K562 (cell line): ENCODE measurements at regions not wholly inside any gene's neighbourhood (a gene's known extent, or its start where the extent isn't known, plus 50 kb on each side); places are given as distances from the start of the nearest gene placed in this dataset.

Source experiments
- ATAC-seq: fragments of 200-7000 bp; cut with Tn5 transposase; 3 replicates; pipeline ENCODE4 v1.9.1; 2020; ENCODE audit warnings: moderate library complexity
- BruUV-seq: library from RNA; stranded (reverse); fragments of 400-500 nt; replicated peaks from 2 replicates; lab custom pipeline; 2021; lab: Mats Ljungman, UMichigan
- CTCF ChIA-PET: fragments of 300-600 bp; formaldehyde crosslinking; extraction: SDS; loops from one replicate; lab custom pipeline; 2021; ENCODE audit warnings: low intra/inter-chr PET ratio; lab: Yijun Ruan, JAX
- POLR2A ChIA-PET: fragments of 300-600, 350-650 bp; sonication (Branson Sonifier 250); formaldehyde crosslinking; extraction: SDS; loops from one replicate; lab custom pipeline; 2021; ENCODE audit warnings: antibody characterized with exemption, inconsistent platforms; lab: Yijun Ruan, JAX
- DNase-seq, 4 experiments: peaks; one replicate each; pipeline versions ENCODE4 v3.0.0 to v3.0.0-alpha.2; 2011 to 2018; ENCODE audit warnings: low spot score in 3 of 4, mixed read lengths in 3 of 4; ENCODE audit errors: extremely low read depth in 1 of 4
- FAIRE-seq: peaks from 2 replicates; lab custom pipeline; 2011; peaks lifted over from hg19 to GRCh38; lab: Jason Lieb, UNC
- H2AFZ ChIP-seq: 2 replicates; pipeline ENCODE4 v1.6.0; 2011; ENCODE audit warnings: low read depth, low read length, control low read depth, inconsistent platforms
- H3K27ac ChIP-seq: fragments of 200-600 bp; 3 replicates; pipeline ENCODE4 v1.8.0; 2011; ENCODE audit warnings: low read depth, mild to moderate bottlenecking, control low read depth, inconsistent platforms, low read length, moderate library complexity, mixed read lengths; ENCODE audit errors: extremely low read depth
- H3K27me3 ChIP-seq, 2 experiments: fragments of 300-600 bp in 1 of 2; 2 replicates in 1 of 2; 3 replicates in 1 of 2; pipeline versions ENCODE4 v1.6.0 to v1.8.0; 2011; ENCODE audit warnings: inconsistent platforms in 2 of 2, low read length in 2 of 2, mild to moderate bottlenecking in 1 of 2, mixed read lengths in 1 of 2, moderate library complexity in 1 of 2; ENCODE audit not compliant: control insufficient read depth in 2 of 2, insufficient read depth in 2 of 2
- H3K36me3 ChIP-seq: fragments of 300-600 bp; 3 replicates; pipeline ENCODE4 v1.8.0; 2011; ENCODE audit warnings: mild to moderate bottlenecking, low read length, inconsistent platforms; ENCODE audit not compliant: control insufficient read depth, insufficient read depth
- H3K4me1 ChIP-seq, 2 experiments: fragments of 200-600 bp in 1 of 2; replicated peaks in 1 of 2; 2 replicates in 1 of 2; 3 replicates in 1 of 2; pipeline versions ENCODE4 v1.5.1 to v1.8.0; 2011; ENCODE audit warnings: inconsistent platforms in 2 of 2, low read length in 2 of 2, mild to moderate bottlenecking in 1 of 2, mixed read lengths in 1 of 2, moderate library complexity in 1 of 2; ENCODE audit not compliant: control insufficient read depth in 2 of 2, insufficient read depth in 2 of 2
- H3K4me2 ChIP-seq: 2 replicates; pipeline ENCODE4 v1.6.1; 2011; ENCODE audit warnings: low read length, control low read depth, inconsistent platforms, mixed read lengths; ENCODE audit not compliant: insufficient read depth
- H3K4me3 ChIP-seq: fragments of 200-600 bp; sonication (generic), shearing (Covaris generic); 2 replicates; pipeline ENCODE4 v1.5.1; 2016; ENCODE audit warnings: control low read depth, inconsistent platforms
- H3K79me2 ChIP-seq: fragments of 200-600 bp; 3 replicates; pipeline ENCODE4 v1.8.0; 2011; ENCODE audit warnings: low read length, inconsistent platforms; ENCODE audit not compliant: control insufficient read depth, insufficient read depth
- H3K9ac ChIP-seq, 2 experiments: 2 replicates each; pipeline versions ENCODE4 v1.6.0 to v1.6.1; 2011; ENCODE audit warnings: low read depth in 2 of 2, low read length in 2 of 2, control low read depth in 1 of 2, inconsistent platforms in 1 of 2, mild to moderate bottlenecking in 1 of 2, mixed read lengths in 1 of 2; ENCODE audit not compliant: insufficient read depth in 1 of 2
- H3K9me1 ChIP-seq: one replicate; pipeline ENCODE4 v1.6.0; 2011; ENCODE audit warnings: inconsistent platforms, mild to moderate bottlenecking, low read length, moderate library complexity; ENCODE audit not compliant: control insufficient read depth, insufficient read depth
- H3K9me3 ChIP-seq: replicated peaks from 2 replicates; pipeline ENCODE4 v1.5.1; 2011; ENCODE audit warnings: low read depth, low read length, inconsistent platforms; ENCODE audit not compliant: control insufficient read depth, insufficient read depth
- H4K20me1 ChIP-seq: replicated peaks from 2 replicates; pipeline ENCODE4 v1.6.1; 2011; ENCODE audit warnings: low read length, inconsistent platforms, mixed read lengths; ENCODE audit not compliant: control insufficient read depth, insufficient read depth
- ARID1B ChIP-seq: fragments of 450-650 bp; IDR thresholded peaks from 2 replicates; pipeline ENCODE4 v1.6.1; 2016; ENCODE audit warnings: antibody characterized with exemption, mild to moderate bottlenecking, inconsistent platforms
- BHLHE40 ChIP-seq: IDR thresholded peaks from 2 replicates; pipeline ENCODE4 v1.6.1; 2011; ENCODE audit warnings: low read length, improper control_type of control experiment
- CREBBP ChIP-seq: IDR thresholded peaks from one replicate; pipeline ENCODE4 v1.6.1; 2012; ENCODE audit warnings: low read depth, mild to moderate bottlenecking, control low read depth, inconsistent platforms, low read length
- ESRRA ChIP-seq: fragments of 450-650 bp; IDR thresholded peaks from 2 replicates; pipeline ENCODE4 v1.6.1; 2014; ENCODE audit warnings: low read depth, mild to moderate bottlenecking, moderate library complexity, borderline replicate concordance
- FOS ChIP-seq: IDR thresholded peaks from 3 replicates; pipeline ENCODE4 v1.6.1; 2011; ENCODE audit not compliant: insufficient read length; ENCODE audit errors: extremely low read depth
- KAT8 ChIP-seq: fragments of 450-650 bp; IDR thresholded peaks from 2 replicates; pipeline ENCODE4 v1.6.1; 2016; ENCODE audit warnings: low read depth, mild to moderate bottlenecking
- SAP30 ChIP-seq: fragments of 200-600 bp; sonication (generic); IDR thresholded peaks from 2 replicates; pipeline ENCODE4 v1.6.1; 2012; ENCODE audit warnings: borderline replicate concordance, low read depth, mild to moderate bottlenecking, moderate library complexity, low read length, control low read depth, inconsistent platforms; ENCODE audit not compliant: insufficient read depth, poor library complexity, severe bottlenecking
- WGBS: fragments of 100-300 bp; shearing (Covaris generic); methylation state at CpG from one replicate; pipeline ENCODE4 v1.1.6; 2016; ENCODE audit warnings: low coverage, mixed read lengths; ENCODE audit not compliant: insufficient coverage; ENCODE audit errors: missing lambda C conversion rate; 5-methylcytosine and 5-hydroxymethylcytosine counted together
- in situ Hi-C: fragments of 300-500 bp; cut with MboI; formaldehyde crosslinking; loops from 4 replicates; pipeline ENCODE4 v1.15.0; 2018; ENCODE audit warnings: inconsistent platforms, mixed read lengths
- intact Hi-C: fragments of 100-400 bp; cut with micrococcal nuclease; formaldehyde crosslinking; loops from 2 replicates; pipeline ENCODE4 v1.14.2; 2022
- TF ChIP-seq, protein P1 (sequence below): fragments of 450-650 bp; IDR thresholded peaks from 2 replicates; pipeline ENCODE4 v1.6.1; 2018; ENCODE audit not compliant: partially characterized antibody
- TF ChIP-seq, protein P2 (sequence below): fragments of 250-450 bp; sonication (Bioruptor Pico); IDR thresholded peaks from 2 replicates; pipeline ENCODE4 v1.8.0; 2022; ENCODE audit warnings: inconsistent platforms

DNA sequence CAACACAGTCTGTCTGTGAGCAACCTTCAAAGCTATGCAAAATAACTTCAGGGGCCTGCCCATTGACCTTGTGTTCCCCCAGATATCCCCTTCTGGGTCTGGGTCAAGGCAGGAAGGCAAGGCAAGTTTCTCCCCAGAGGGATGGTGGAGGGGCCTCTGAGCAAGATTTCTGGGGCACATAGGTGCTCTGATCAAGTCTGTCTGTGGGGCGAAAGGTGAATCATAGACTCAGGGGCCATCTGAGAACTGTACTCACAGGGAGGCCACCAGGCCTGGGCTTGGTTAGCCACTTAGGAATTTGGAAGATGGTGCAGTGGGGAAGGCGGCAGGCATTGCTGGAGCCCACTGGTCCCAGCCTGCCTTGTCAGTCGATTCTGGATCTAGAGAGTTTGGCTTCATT lies 92.4 kb downstream of the MINAR1 start:
- Histone ChIP-seq H3K4me2 (no peak overlapping the region), H3K79me2 (no peaks in the 10 kb centered on the region), H3K9ac (no peak overlapping the region), H3K36me3 (no peaks in the 10 kb centered on the region), H3K9me3 (no peaks in the 10 kb centered on the region), H3K4me3 (no peak overlapping the region), H3K27ac (no peak overlapping the region), H3K4me1 (no peaks in the 10 kb centered on the region), H4K20me1 (no peaks in the 10 kb centered on the region; the same call in 1 of the 2 replicates), H3K9me1 (no peaks in the 10 kb centered on the region), H2AFZ (no peak overlapping the region), H3K27me3 (no peaks in the 10 kb centered on the region; a peak in 1 of 5 replicates)
- CTCF ChIA-PET, result no interaction called here
- in situ Hi-C loops (no loop called here), intact Hi-C loops (no loop called here)
- 4% methylated on average over 3 of the region's 3 CpGs for WGBS
- no peak for ATAC-seq
- DNase-seq, result no peak
- TF ChIP-seq CREBBP, result no peak
- no peak for TF ChIP-seq FOS
- no peak for TF ChIP-seq BHLHE40
- TF ChIP-seq ARID1B, result no peak
- no peak for TF ChIP-seq KAT8
- no peak for TF ChIP-seq ESRRA
- no peak for TF ChIP-seq SAP30
- POLR2A ChIA-PET, result no interaction called here
- FAIRE-seq, result no peak
- BruUV-seq, result no TSS peak

GRCh38 chr15:79526376-79526775 lies 94.2 kb downstream of the MINAR1 start:
- Histone ChIP-seq H3K9me1 (no peaks in the 10 kb centered on the region), H2AFZ (no peak overlapping the region), H3K4me1 (no peaks in the 10 kb centered on the region), H3K36me3 (no peaks in the 10 kb centered on the region), H3K27ac (no peak overlapping the region), H3K9ac (no peak overlapping the region), H3K9me3 (no peaks in the 10 kb centered on the region), H3K4me2 (no peak overlapping the region), H3K27me3 (no peaks in the 10 kb centered on the region; a peak in 1 of 5 replicates), H3K4me3 (no peak overlapping the region), H4K20me1 (no peaks in the 10 kb centered on the region), H3K79me2 (no peaks in the 10 kb centered on the region)
- intact Hi-C loops, result no loop called here
- ChIA-PET POLR2A (interaction anchor here (0.7 kb wide), 1 partner anchor 218 kb away, joined by 4 read pairs; no protein-coding TSS in a partner anchor), CTCF (no interaction called here)
- in situ Hi-C loops, result no loop called here
- ATAC-seq, result no peak
- WGBS, result 0% methylated on average over 3 of the region's 3 CpGs
- no peak for FAIRE-seq
- no TSS peak for BruUV-seq
- DNase-seq, result no peak
- TF ChIP-seq, protein P1, sequence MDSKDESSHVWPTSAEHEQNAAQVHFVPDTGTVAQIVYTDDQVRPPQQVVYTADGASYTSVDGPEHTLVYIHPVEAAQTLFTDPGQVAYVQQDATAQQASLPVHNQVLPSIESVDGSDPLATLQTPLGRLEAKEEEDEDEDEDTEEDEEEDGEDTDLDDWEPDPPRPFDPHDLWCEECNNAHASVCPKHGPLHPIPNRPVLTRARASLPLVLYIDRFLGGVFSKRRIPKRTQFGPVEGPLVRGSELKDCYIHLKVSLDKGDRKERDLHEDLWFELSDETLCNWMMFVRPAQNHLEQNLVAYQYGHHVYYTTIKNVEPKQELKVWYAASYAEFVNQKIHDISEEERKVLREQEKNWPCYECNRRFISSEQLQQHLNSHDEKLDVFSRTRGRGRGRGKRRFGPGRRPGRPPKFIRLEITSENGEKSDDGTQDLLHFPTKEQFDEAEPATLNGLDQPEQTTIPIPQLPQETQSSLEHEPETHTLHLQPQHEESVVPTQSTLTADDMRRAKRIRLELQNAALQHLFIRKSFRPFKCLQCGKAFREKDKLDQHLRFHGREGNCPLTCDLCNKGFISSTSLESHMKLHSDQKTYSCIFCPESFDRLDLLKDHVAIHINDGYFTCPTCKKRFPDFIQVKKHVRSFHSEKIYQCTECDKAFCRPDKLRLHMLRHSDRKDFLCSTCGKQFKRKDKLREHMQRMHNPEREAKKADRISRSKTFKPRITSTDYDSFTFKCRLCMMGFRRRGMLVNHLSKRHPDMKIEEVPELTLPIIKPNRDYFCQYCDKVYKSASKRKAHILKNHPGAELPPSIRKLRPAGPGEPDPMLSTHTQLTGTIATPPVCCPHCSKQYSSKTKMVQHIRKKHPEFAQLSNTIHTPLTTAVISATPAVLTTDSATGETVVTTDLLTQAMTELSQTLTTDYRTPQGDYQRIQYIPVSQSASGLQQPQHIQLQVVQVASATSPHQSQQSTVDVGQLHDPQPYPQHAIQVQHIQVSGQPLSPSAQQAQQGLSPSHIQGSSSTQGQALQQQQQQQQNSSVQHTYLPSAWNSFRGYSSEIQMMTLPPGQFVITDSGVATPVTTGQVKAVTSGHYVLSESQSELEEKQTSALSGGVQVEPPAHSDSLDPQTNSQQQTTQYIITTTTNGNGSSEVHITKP, result no peak
- TF ChIP-seq, protein P2, sequence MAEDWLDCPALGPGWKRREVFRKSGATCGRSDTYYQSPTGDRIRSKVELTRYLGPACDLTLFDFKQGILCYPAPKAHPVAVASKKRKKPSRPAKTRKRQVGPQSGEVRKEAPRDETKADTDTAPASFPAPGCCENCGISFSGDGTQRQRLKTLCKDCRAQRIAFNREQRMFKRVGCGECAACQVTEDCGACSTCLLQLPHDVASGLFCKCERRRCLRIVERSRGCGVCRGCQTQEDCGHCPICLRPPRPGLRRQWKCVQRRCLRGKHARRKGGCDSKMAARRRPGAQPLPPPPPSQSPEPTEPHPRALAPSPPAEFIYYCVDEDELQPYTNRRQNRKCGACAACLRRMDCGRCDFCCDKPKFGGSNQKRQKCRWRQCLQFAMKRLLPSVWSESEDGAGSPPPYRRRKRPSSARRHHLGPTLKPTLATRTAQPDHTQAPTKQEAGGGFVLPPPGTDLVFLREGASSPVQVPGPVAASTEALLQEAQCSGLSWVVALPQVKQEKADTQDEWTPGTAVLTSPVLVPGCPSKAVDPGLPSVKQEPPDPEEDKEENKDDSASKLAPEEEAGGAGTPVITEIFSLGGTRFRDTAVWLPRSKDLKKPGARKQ (CRISPR knock-in tag), result no peak
